ENCODE measurements at regions not wholly inside any gene's neighbourhood (a gene's known extent, or its start where the extent isn't known, plus 50 kb on each side); places are given as distances from the start of the nearest gene placed in this dataset.
"Not testable (repeated sequence)": the region's sequence is repeated elsewhere in the genome, so short reads cannot be mapped to it uniquely, and the experiment has no call there.

GRCh38 chr20:47438464-47439381 lies 63.0 kb upstream of the NCOA3 start:
- 54 to 68% methylated on average over 18 of the region's 18 CpGs for WGBS, 2 donors
- no peak for TF ChIP-seq CTCF (IDR thresholded peaks at IDR 0.05)
- no peak for TF ChIP-seq POLR2A (IDR thresholded peaks at IDR 0.05)
- no peak for DNase-seq (ENCODE audit: low spot score in 2 of 2)
- no peak overlapping the region for H3K4me3 ChIP-seq (ENCODE audit: low read depth, poor library complexity, severe bottlenecking)
- intact Hi-C loops (cut with DNase I; ENCODE audit: low total_unique reads): no loop called here

- intact Hi-C loops (cut with DNase I; ENCODE audit: low total_unique reads): no loop called here
- H3K4me3 ChIP-seq (ENCODE audit: low read depth, poor library complexity, severe bottlenecking): no peak overlapping the region
- no peak for DNase-seq (ENCODE audit: low spot score in 2 of 2)
- no peak for TF ChIP-seq CTCF (IDR thresholded peaks at IDR 0.05)
- no peak for TF ChIP-seq POLR2A (IDR thresholded peaks at IDR 0.05)
- WGBS, 2 donors: 57 to 62% methylated on average over 7 of the region's 7 CpGs
Observed at GRCh38 chr20:47440857-47441773, 60.6 kb upstream of the NCOA3 start.

GRCh38 chr20:47441774-47442150 lies 59.9 kb upstream of the NCOA3 start:
- WGBS, 2 donors: 88 to 89% methylated on average over 4 of the region's 4 CpGs
- H3K4me3 ChIP-seq (ENCODE audit: low read depth, poor library complexity, severe bottlenecking): no peak overlapping the region
- TF ChIP-seq POLR2A (IDR thresholded peaks at IDR 0.05) (no peak), CTCF (IDR thresholded peaks at IDR 0.05) (no peak)
- DNase-seq (ENCODE audit: low spot score in 2 of 2): no peak
- intact Hi-C loops (cut with DNase I; ENCODE audit: low total_unique reads): no loop called here

GRCh38 chr20:47443060-47443459 lies 58.6 kb upstream of the NCOA3 start:
- H3K4me3 ChIP-seq (ENCODE audit: low read depth, poor library complexity, severe bottlenecking); intact Hi-C loops (cut with DNase I; ENCODE audit: low total_unique reads); DNase-seq (ENCODE audit: low spot score in 2 of 2): not testable (repeated sequence)
- WGBS, 2 donors: 79 to 85% methylated on average over 9 of the region's 9 CpGs

- WGBS, 2 donors: 87 to 96% methylated on average over 4 of the region's 4 CpGs
- intact Hi-C loops (cut with DNase I; ENCODE audit: low total_unique reads): no loop called here
- TF ChIP-seq POLR2A (IDR thresholded peaks at IDR 0.05) (no peak), CTCF (IDR thresholded peaks at IDR 0.05) (no peak)
Observed at GRCh38 chr20:47444584-47444983, 57.1 kb upstream of the NCOA3 start.

GRCh38 chr20:47445291-47445690 lies 56.4 kb upstream of the NCOA3 start:
- H3K4me3 ChIP-seq (ENCODE audit: low read depth, poor library complexity, severe bottlenecking): no peak overlapping the region
- 88% methylated on average over 8 of the region's 8 CpGs for WGBS, 2 donors
- TF ChIP-seq POLR2A (IDR thresholded peaks at IDR 0.05) (no peak), CTCF (IDR thresholded peaks at IDR 0.05) (no peak)
- DNase-seq (ENCODE audit: low spot score in 2 of 2): no peak
- intact Hi-C loops (cut with DNase I; ENCODE audit: low total_unique reads): no loop called here

More at GRCh38 chr20:47444584-47444983, 57.1 kb upstream of the NCOA3 start:
- DNase-seq (ENCODE audit: low spot score in 2 of 2): no peak
- no peak overlapping the region for H3K4me3 ChIP-seq (ENCODE audit: low read depth, poor library complexity, severe bottlenecking)

GRCh38 chr20:47447350-47448296 lies 54.1 kb upstream of the NCOA3 start:
- DNase-seq (ENCODE audit: low spot score in 2 of 2); H3K4me3 ChIP-seq (ENCODE audit: low read depth, poor library complexity, severe bottlenecking); intact Hi-C loops (cut with DNase I; ENCODE audit: low total_unique reads): not testable (repeated sequence)
- WGBS, 2 donors: 92 to 96% methylated on average over 15 of the region's 15 CpGs
